WTC11 (cell line): ENCODE measurements at regions not wholly inside any gene's neighbourhood (a gene's known extent, or its start where the extent isn't known, plus 50 kb on each side); places are given as distances from the start of the nearest gene placed in this dataset.
"Not testable (repeated sequence)": the region's sequence is repeated elsewhere in the genome, so short reads cannot be mapped to it uniquely, and the experiment has no call there.

Experiments
- TF ChIP-seq, protein P1 (sequence below): fragments of 200-600 bp; IDR thresholded peaks from 2 replicates; pipeline ENCODE4 v1.8.0; 2022; ENCODE audit warnings: antibody characterized with exemption
- TF ChIP-seq, protein P2 (sequence below): sonication (generic); formaldehyde crosslinking; IDR thresholded peaks from 2 replicates; pipeline ENCODE4 v1.8.1; 2023; ENCODE audit warnings: mild to moderate bottlenecking, missing genetic modification reagents, borderline replicate concordance

DNA sequence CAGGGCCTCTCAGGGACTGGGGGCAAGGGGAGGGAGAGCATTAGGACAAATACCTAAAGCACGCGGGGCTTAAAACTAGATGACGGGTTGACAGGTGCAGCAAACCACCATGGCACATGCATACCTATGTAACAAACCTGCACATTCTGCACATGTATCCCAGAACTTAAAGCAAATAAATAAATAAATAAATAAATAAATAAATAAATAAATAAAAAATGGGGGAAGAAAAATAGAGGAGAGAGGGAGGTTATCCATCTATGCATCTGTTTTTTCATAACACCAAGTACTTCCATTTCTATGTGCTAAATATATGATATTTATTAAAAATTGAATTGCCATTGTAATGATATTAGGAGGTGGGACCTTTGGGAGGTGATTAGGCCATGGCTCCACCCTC is 539.5 kb downstream of the TRIML1 start:
- TF ChIP-seq, protein P1, sequence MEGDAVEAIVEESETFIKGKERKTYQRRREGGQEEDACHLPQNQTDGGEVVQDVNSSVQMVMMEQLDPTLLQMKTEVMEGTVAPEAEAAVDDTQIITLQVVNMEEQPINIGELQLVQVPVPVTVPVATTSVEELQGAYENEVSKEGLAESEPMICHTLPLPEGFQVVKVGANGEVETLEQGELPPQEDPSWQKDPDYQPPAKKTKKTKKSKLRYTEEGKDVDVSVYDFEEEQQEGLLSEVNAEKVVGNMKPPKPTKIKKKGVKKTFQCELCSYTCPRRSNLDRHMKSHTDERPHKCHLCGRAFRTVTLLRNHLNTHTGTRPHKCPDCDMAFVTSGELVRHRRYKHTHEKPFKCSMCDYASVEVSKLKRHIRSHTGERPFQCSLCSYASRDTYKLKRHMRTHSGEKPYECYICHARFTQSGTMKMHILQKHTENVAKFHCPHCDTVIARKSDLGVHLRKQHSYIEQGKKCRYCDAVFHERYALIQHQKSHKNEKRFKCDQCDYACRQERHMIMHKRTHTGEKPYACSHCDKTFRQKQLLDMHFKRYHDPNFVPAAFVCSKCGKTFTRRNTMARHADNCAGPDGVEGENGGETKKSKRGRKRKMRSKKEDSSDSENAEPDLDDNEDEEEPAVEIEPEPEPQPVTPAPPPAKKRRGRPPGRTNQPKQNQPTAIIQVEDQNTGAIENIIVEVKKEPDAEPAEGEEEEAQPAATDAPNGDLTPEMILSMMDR, result not testable (repeated sequence)
- TF ChIP-seq, protein P2, sequence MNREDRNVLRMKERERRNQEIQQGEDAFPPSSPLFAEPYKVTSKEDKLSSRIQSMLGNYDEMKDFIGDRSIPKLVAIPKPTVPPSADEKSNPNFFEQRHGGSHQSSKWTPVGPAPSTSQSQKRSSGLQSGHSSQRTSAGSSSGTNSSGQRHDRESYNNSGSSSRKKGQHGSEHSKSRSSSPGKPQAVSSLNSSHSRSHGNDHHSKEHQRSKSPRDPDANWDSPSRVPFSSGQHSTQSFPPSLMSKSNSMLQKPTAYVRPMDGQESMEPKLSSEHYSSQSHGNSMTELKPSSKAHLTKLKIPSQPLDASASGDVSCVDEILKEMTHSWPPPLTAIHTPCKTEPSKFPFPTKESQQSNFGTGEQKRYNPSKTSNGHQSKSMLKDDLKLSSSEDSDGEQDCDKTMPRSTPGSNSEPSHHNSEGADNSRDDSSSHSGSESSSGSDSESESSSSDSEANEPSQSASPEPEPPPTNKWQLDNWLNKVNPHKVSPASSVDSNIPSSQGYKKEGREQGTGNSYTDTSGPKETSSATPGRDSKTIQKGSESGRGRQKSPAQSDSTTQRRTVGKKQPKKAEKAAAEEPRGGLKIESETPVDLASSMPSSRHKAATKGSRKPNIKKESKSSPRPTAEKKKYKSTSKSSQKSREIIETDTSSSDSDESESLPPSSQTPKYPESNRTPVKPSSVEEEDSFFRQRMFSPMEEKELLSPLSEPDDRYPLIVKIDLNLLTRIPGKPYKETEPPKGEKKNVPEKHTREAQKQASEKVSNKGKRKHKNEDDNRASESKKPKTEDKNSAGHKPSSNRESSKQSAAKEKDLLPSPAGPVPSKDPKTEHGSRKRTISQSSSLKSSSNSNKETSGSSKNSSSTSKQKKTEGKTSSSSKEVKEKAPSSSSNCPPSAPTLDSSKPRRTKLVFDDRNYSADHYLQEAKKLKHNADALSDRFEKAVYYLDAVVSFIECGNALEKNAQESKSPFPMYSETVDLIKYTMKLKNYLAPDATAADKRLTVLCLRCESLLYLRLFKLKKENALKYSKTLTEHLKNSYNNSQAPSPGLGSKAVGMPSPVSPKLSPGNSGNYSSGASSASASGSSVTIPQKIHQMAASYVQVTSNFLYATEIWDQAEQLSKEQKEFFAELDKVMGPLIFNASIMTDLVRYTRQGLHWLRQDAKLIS (CRISPR knock-in tag), result not testable (repeated sequence)
